HEK293 (cell line): ENCODE measurements at regions not wholly inside any gene's neighbourhood (a gene's known extent, or its start where the extent isn't known, plus 50 kb on each side); places are given as distances from the start of the nearest gene placed in this dataset.

Experiments
- CTCF ChIA-PET: fragments of 350-600 bp; formaldehyde crosslinking; extraction: SDS; loops from one replicate; lab custom pipeline; 2021; ENCODE audit warnings: antibody characterized with exemption; lab: Yijun Ruan, JAX
- POLR2A ChIA-PET: fragments of 300-600 bp; formaldehyde crosslinking; extraction: SDS; loops from one replicate; lab custom pipeline; 2020; ENCODE audit warnings: antibody characterized with exemption, inconsistent platforms; lab: Yijun Ruan, JAX
- H3K27ac ChIP-seq: fragments of 200-500 bp; sonication (Bioruptor generic); 2 replicates; pipeline ENCODE4 v1.5.1; 2014; ENCODE audit warnings: low read depth, low read length, control low read depth, inconsistent platforms; ENCODE audit errors: extremely low read depth
- H3K36me3 ChIP-seq, 2 experiments: fragments of 200-500 bp in 1 of 2; sonication (Bioruptor generic) in 1 of 2; 1 replicate in 1 of 2; 2 replicates in 1 of 2; pipeline ENCODE4 v1.5.1; 2014 to 2017; ENCODE audit warnings: inconsistent platforms in 2 of 2, low read length in 2 of 2; ENCODE audit not compliant: control insufficient read depth in 2 of 2, insufficient read depth in 1 of 2
- H3K4me1 ChIP-seq: fragments of 200-500 bp; sonication (Bioruptor generic); 2 replicates; pipeline ENCODE4 v1.5.1; 2014; ENCODE audit warnings: mild to moderate bottlenecking, low read length, inconsistent platforms; ENCODE audit not compliant: control insufficient read depth, insufficient read depth
- H3K4me3 ChIP-seq: 2 replicates; pipeline ENCODE4 v1.5.1; 2011; ENCODE audit warnings: low read depth, mild to moderate bottlenecking, control low read depth, low read length, moderate library complexity
- H3K9me3 ChIP-seq: fragments of 200-500 bp; sonication (Bioruptor generic); 2 replicates; pipeline ENCODE4 v1.5.1; 2014; ENCODE audit warnings: low read depth, low read length, inconsistent platforms; ENCODE audit not compliant: control insufficient read depth, insufficient read depth
- KLF8 ChIP-seq: fragments of 450-650 bp; formaldehyde crosslinking; IDR thresholded peaks from 2 replicates; pipeline ENCODE4 v1.5.1; 2016; ENCODE audit warnings: missing biosample characterization, missing genetic modification characterization
- SP7 ChIP-seq: fragments of 450-650 bp; formaldehyde crosslinking; IDR thresholded peaks from 2 replicates; pipeline ENCODE4 v1.5.1; 2016; ENCODE audit warnings: missing biosample characterization, missing genetic modification characterization
- TRIM28 ChIP-seq: IDR thresholded peaks from 2 replicates; pipeline ENCODE4 v1.6.1; 2011; ENCODE audit warnings: low read length, control low read depth, borderline replicate concordance
- ZBTB6 ChIP-seq: fragments of 450-650 bp; formaldehyde crosslinking; IDR thresholded peaks from 2 replicates; pipeline ENCODE4 v1.5.1; 2017; ENCODE audit warnings: missing biosample characterization, missing genetic modification characterization
- ZFP37 ChIP-seq: fragments of 450-650 bp; formaldehyde crosslinking; IDR thresholded peaks from 2 replicates; pipeline ENCODE4 v1.5.1; 2016; ENCODE audit warnings: missing biosample characterization, missing genetic modification characterization
- ZNF155 ChIP-seq: fragments of 450-650 bp; formaldehyde crosslinking; IDR thresholded peaks from 2 replicates; pipeline ENCODE4 v1.5.1; 2016; ENCODE audit warnings: missing biosample characterization, missing genetic modification characterization
- ZNF19 ChIP-seq: fragments of 450-650 bp; formaldehyde crosslinking; IDR thresholded peaks from 2 replicates; pipeline ENCODE4; 2016; ENCODE audit warnings: missing biosample characterization, missing genetic modification characterization, low read depth
- ZNF223 ChIP-seq: fragments of 450-650 bp; formaldehyde crosslinking; IDR thresholded peaks from 2 replicates; pipeline ENCODE4 v1.5.1; 2016; ENCODE audit warnings: missing biosample characterization, missing genetic modification characterization
- ZNF274 ChIP-seq, 2 experiments: fragments of 200-500 bp in 1 of 2; fragments of 450-650 bp in 1 of 2; sonication (Bioruptor generic) in 1 of 2; formaldehyde crosslinking in 1 of 2; IDR thresholded peaks; 2 replicates each; pipeline versions ENCODE4 v1.5.1 to v1.6.1; 2014 to 2016; ENCODE audit warnings: borderline replicate concordance in 1 of 2, inconsistent platforms in 1 of 2, low read length in 1 of 2, missing biosample characterization in 1 of 2, missing genetic modification characterization in 1 of 2
- ZNF341 ChIP-seq: fragments of 450-650 bp; formaldehyde crosslinking; IDR thresholded peaks from 2 replicates; pipeline ENCODE4; 2016; ENCODE audit warnings: low read depth, missing biosample characterization, missing genetic modification characterization
- ZNF518A ChIP-seq: fragments of 450-650 bp; formaldehyde crosslinking; conservative IDR thresholded peaks from 2 replicates; pipeline ENCODE4 v1.5.1; 2016; ENCODE audit warnings: low read depth, missing biosample characterization, missing genetic modification characterization
- ZNF521 ChIP-seq: fragments of 450-650 bp; formaldehyde crosslinking; IDR thresholded peaks from 2 replicates; pipeline ENCODE4 v1.5.1; 2017; ENCODE audit warnings: missing biosample characterization, mild to moderate bottlenecking, missing genetic modification characterization
- ZNF626 ChIP-seq: fragments of 450-650 bp; sonication (Bioruptor Pico); formaldehyde crosslinking; IDR thresholded peaks from 2 replicates; pipeline ENCODE4 v1.5.1; 2018; ENCODE audit warnings: missing biosample characterization, missing genetic modification characterization, inconsistent platforms
- ZNF664 ChIP-seq: fragments of 450-650 bp; formaldehyde crosslinking; IDR thresholded peaks from 2 replicates; pipeline ENCODE4 v1.5.1; 2016; ENCODE audit warnings: missing biosample characterization, missing genetic modification characterization
- ZNF792 ChIP-seq: fragments of 450-650 bp; formaldehyde crosslinking; IDR thresholded peaks from 2 replicates; pipeline ENCODE4 v1.5.1; 2016; ENCODE audit warnings: missing biosample characterization, missing genetic modification characterization
- ZSCAN23 ChIP-seq: fragments of 450-650 bp; formaldehyde crosslinking; IDR thresholded peaks from 2 replicates; pipeline ENCODE4 v1.5.1; 2016; ENCODE audit warnings: missing biosample characterization, missing genetic modification characterization
- ZSCAN4 ChIP-seq: fragments of 450-650 bp; formaldehyde crosslinking; IDR thresholded peaks from 2 replicates; pipeline ENCODE4 v1.5.1; 2017; ENCODE audit warnings: missing biosample characterization, missing genetic modification characterization

GRCh38 chr12:9323144-9323681, 115.0 kb upstream of the PZP start (continued):
- no peak for TF ChIP-seq ZNF518A (tag by site-specific recombination)
- no peak for TF ChIP-seq ZNF521 (tag by site-specific recombination)
- TF ChIP-seq ZNF626 (tag by site-specific recombination): no peak
- TF ChIP-seq TRIM28: no peak
- no peak for TF ChIP-seq ZNF664
- no peak for TF ChIP-seq ZNF792 (tag by site-specific recombination)
- no peak for TF ChIP-seq ZBTB6 (tag by site-specific recombination)
- no peak for TF ChIP-seq ZNF341 (tag by site-specific recombination)

- H3K4me1 ChIP-seq: no peaks in the 10 kb centered on the region
- no peaks in the 10 kb centered on the region for H3K9me3 ChIP-seq
- H3K36me3 ChIP-seq: no peaks in the 10 kb centered on the region
- no peak for TF ChIP-seq ZNF274 (IDR thresholded peaks at IDR 0.05; ENCODE audit: low read length)
- TF ChIP-seq ZNF274 (tag by site-specific recombination; IDR thresholded peaks at IDR 0.05; ENCODE audit: borderline replicate concordance): no peak
- TF ChIP-seq ZNF155: no peak
- no peak for TF ChIP-seq ZNF19 (tag by site-specific recombination)
- TF ChIP-seq ZFP37 (tag by site-specific recombination): no peak
- no peak for TF ChIP-seq ZSCAN4 (tag by site-specific recombination)
- TF ChIP-seq KLF8 (tag by site-specific recombination): no peak
- no peak for TF ChIP-seq SP7
- TF ChIP-seq ZSCAN23: no peak
- no peak for TF ChIP-seq ZNF223 (tag by site-specific recombination)
- TF ChIP-seq, all 188 proteins: peak for 0
- Histone ChIP-seq H3K27ac (no peak overlapping the region), H3K4me3 (no peak overlapping the region)
- POLR2A ChIA-PET: no interaction called here
- CTCF ChIA-PET: no interaction called here
Observed at GRCh38 chr12:9319842-9320173, 111.6 kb upstream of the PZP start.
